Superior temporal gyrus (tissue), 1 donor: ENCODE measurements at regions not wholly inside any gene's neighbourhood (a gene's known extent, or its start where the extent isn't known, plus 50 kb on each side); places are given as distances from the start of the nearest gene placed in this dataset.

Experiments
- DNase-seq: peaks from one replicate; pipeline ENCODE4 v3.0.0-alpha.2; 2016; ENCODE audit errors: extremely low spot score

- no peak for DNase-seq
Observed at GRCh38 chr2:57509189-57509588, 537.4 kb upstream of the VRK2 start.

- DNase-seq = no peak
Observed at GRCh38 chr2:57510704-57511103, 535.9 kb upstream of the VRK2 start.

- DNase-seq = no peak
Observed at GRCh38 chr2:57515366-57515765, 531.2 kb upstream of the VRK2 start.

GRCh38 chr2:57516698-57517340 is 529.8 kb upstream of the VRK2 start:
- DNase-seq = peak; percentile 92

- DNase-seq = no peak
Observed at GRCh38 chr2:57523304-57523703, 523.3 kb upstream of the VRK2 start.

GRCh38 chr2:57527685-57528084 is 518.9 kb upstream of the VRK2 start:
- no peak for DNase-seq

GRCh38 chr2:57528499-57528898 is 518.1 kb upstream of the VRK2 start:
- DNase-seq = no peak

GRCh38 chr2:57534358-57534757 is 512.2 kb upstream of the VRK2 start:
- no peak for DNase-seq

- no peak for DNase-seq
Observed at GRCh38 chr2:57536535-57537231, 509.9 kb upstream of the VRK2 start.

GRCh38 chr2:57539761-57540160 is 506.8 kb upstream of the VRK2 start:
- no peak for DNase-seq

- DNase-seq = no peak
Observed at GRCh38 chr2:57542081-57542480, 504.5 kb upstream of the VRK2 start.

GRCh38 chr2:57543211-57543610 is 503.4 kb upstream of the VRK2 start:
- no peak for DNase-seq

- DNase-seq = no peak
Observed at GRCh38 chr2:57544624-57545023, 502.0 kb upstream of the VRK2 start.

- DNase-seq = no peak
Observed at GRCh38 chr2:57546478-57546877, 500.1 kb upstream of the VRK2 start.

GRCh38 chr2:57549642-57550102 is 496.9 kb upstream of the VRK2 start:
- no peak for DNase-seq

GRCh38 chr2:57550912-57551311 is 495.7 kb upstream of the VRK2 start:
- no peak for DNase-seq

GRCh38 chr2:57552885-57553284 is 493.7 kb upstream of the VRK2 start:
- DNase-seq = no peak

GRCh38 chr2:57554348-57554747 is 492.3 kb upstream of the VRK2 start:
- DNase-seq = no peak

GRCh38 chr2:57558312-57558711 is 488.3 kb upstream of the VRK2 start:
- DNase-seq = no peak

- no peak for DNase-seq
Observed at GRCh38 chr2:57562495-57562894, 484.1 kb upstream of the VRK2 start.

GRCh38 chr2:57563015-57563414 is 483.6 kb upstream of the VRK2 start:
- no peak for DNase-seq

- no peak for DNase-seq
Observed at GRCh38 chr2:57567245-57567644, 479.4 kb upstream of the VRK2 start.

- DNase-seq = no peak
Observed at GRCh38 chr2:57569396-57569795, 477.2 kb upstream of the VRK2 start.

- DNase-seq = no peak
Observed at GRCh38 chr2:57570961-57571360, 475.6 kb upstream of the VRK2 start.
